NCI-H2196 treated with DMSO at 0.1 percent for 48 hours (cell line): ENCODE measurements at regions not wholly inside any gene's neighbourhood (a gene's known extent, or its start where the extent isn't known, plus 50 kb on each side); places are given as distances from the start of the nearest gene placed in this dataset.

Source experiments
- DNase-seq: peaks from one replicate; lab custom pipeline; 2025; ENCODE audit not compliant: unreplicated experiment; lab: John Stamatoyannopoulos, UW

GRCh38 chr13:105343134-105343806, 1192.2 kb downstream of the EFNB2 start:
- DNase-seq: no peak

GRCh38 chr13:105342281-105342820, 1193.1 kb downstream of the EFNB2 start:
- no peak for DNase-seq

GRCh38 chr13:105341758-105342157, 1193.7 kb downstream of the EFNB2 start:
- DNase-seq: no peak

GRCh38 chr13:105341256-105341655, 1194.2 kb downstream of the EFNB2 start:
- no peak for DNase-seq

- DNase-seq: no peak
Measured at GRCh38 chr13:105340061-105340606, 1195.3 kb downstream of the EFNB2 start.

- no peak for DNase-seq
Measured at GRCh38 chr13:105338773-105339172, 1196.7 kb downstream of the EFNB2 start.

- no peak for DNase-seq
Measured at GRCh38 chr13:105338006-105338405, 1197.5 kb downstream of the EFNB2 start.

- DNase-seq: no peak
Measured at GRCh38 chr13:105336706-105337576, 1198.5 kb downstream of the EFNB2 start.

GRCh38 chr13:105334211-105334610, 1201.3 kb downstream of the EFNB2 start:
- DNase-seq: no peak

GRCh38 chr13:105333416-105333815, 1202.0 kb downstream of the EFNB2 start:
- no peak for DNase-seq

GRCh38 chr13:105329359-105329758, 1206.1 kb downstream of the EFNB2 start:
- no peak for DNase-seq

GRCh38 chr13:105328212-105328611, 1207.2 kb downstream of the EFNB2 start:
- DNase-seq: no peak

- no peak for DNase-seq
Measured at GRCh38 chr13:105327581-105328126, 1207.8 kb downstream of the EFNB2 start.

GRCh38 chr13:105319875-105320274, 1215.6 kb downstream of the EFNB2 start:
- DNase-seq: no peak

- no peak for DNase-seq
Measured at GRCh38 chr13:105316731-105317130, 1218.7 kb downstream of the EFNB2 start.

GRCh38 chr13:105312906-105313305, 1222.6 kb downstream of the EFNB2 start:
- no peak for DNase-seq

- DNase-seq: no peak
Measured at GRCh38 chr13:105311094-105311493, 1224.4 kb downstream of the EFNB2 start.

- no peak for DNase-seq
Measured at GRCh38 chr13:105307776-105308175, 1227.7 kb downstream of the EFNB2 start.

GRCh38 chr13:105297839-105298238, 1237.6 kb downstream of the EFNB2 start:
- DNase-seq: no peak

- no peak for DNase-seq
Measured at GRCh38 chr13:105291987-105292386, 1243.5 kb downstream of the EFNB2 start.

- no peak for DNase-seq
Measured at GRCh38 chr13:105290596-105290995, 1244.9 kb downstream of the EFNB2 start.
